GM23248 (cell line): ENCODE measurements at regions not wholly inside any gene's neighbourhood (a gene's known extent, or its start where the extent isn't known, plus 50 kb on each side); places are given as distances from the start of the nearest gene placed in this dataset.

ENCODE experiments used
- EZH2 ChIP-seq: fragments of 200-600 bp; sonication (generic); IDR thresholded peaks from 2 replicates; pipeline ENCODE4 v1.6.1; 2018; ENCODE audit warnings: antibody characterized with exemption, mild to moderate bottlenecking; ENCODE audit not compliant: insufficient read depth, poor library complexity, severe bottlenecking
- EZH2phosphoT487 ChIP-seq: fragments of 200-600 bp; sonication (generic); IDR thresholded peaks from 2 replicates; pipeline ENCODE4 v1.6.1; 2018; ENCODE audit warnings: antibody characterized with exemption, moderate library complexity, mild to moderate bottlenecking, low read depth; ENCODE audit not compliant: insufficient read depth

DNA sequence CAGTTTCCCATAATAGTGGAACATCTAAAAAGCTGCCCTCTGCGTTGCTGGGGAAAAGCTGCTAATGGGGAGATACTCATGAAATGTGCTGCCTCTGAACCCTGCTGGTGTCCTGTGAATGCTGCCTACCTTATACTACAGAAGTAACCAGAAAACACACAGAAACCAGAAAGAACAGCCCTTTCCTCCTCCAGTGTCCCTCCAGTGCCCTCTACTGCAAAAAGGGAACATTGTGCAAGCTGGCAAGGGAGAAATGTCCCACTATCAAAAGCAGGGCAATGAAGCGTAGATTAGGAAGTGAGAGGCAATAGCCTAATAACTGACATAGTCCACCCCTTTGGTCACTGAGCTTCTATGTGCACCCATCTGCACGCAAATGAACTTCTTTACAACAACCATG is 162.7 kb upstream of the ETAA1 start:
- TF ChIP-seq EZH2 (no peak), EZH2phosphoT487 (no peak)
